ENCODE measurements at regions not wholly inside any gene's neighbourhood (a gene's known extent, or its start where the extent isn't known, plus 50 kb on each side); places are given as distances from the start of the nearest gene placed in this dataset.

- no peak for DNase-seq
Measured at GRCh38 chr2:239710953-239711861, 310.4 kb upstream of the HDAC4 start.

- DNase-seq: no peak
Measured at GRCh38 chr2:239706367-239706766, 305.5 kb upstream of the HDAC4 start.

- DNase-seq: no peak
Measured at GRCh38 chr2:239704737-239705136, 303.9 kb upstream of the HDAC4 start.

- no peak for DNase-seq
Measured at GRCh38 chr2:239703834-239704233, 303.0 kb upstream of the HDAC4 start.

GRCh38 chr2:239700686-239701345 lies 300.0 kb upstream of the HDAC4 start:
- DNase-seq: no peak

GRCh38 chr2:239697399-239698164 lies 296.8 kb upstream of the HDAC4 start:
- no peak for DNase-seq

- no peak for DNase-seq
Measured at GRCh38 chr2:239696559-239697207, 295.9 kb upstream of the HDAC4 start.

- no peak for DNase-seq
Measured at GRCh38 chr2:239695728-239696240, 295.0 kb upstream of the HDAC4 start.

GRCh38 chr2:239695106-239695727 lies 294.4 kb upstream of the HDAC4 start:
- DNase-seq: no peak

- no peak for DNase-seq
Measured at GRCh38 chr2:239694487-239694886, 293.7 kb upstream of the HDAC4 start.

GRCh38 chr2:239693761-239694415 lies 293.1 kb upstream of the HDAC4 start:
- no peak for DNase-seq

GRCh38 chr2:239693330-239693729 lies 292.5 kb upstream of the HDAC4 start:
- DNase-seq: no peak

- no peak for DNase-seq
Measured at GRCh38 chr2:239692919-239693318, 292.1 kb upstream of the HDAC4 start.

GRCh38 chr2:239692362-239692851 lies 291.6 kb upstream of the HDAC4 start:
- DNase-seq: peak; percentile 30

GRCh38 chr2:239691720-239692119 lies 290.9 kb upstream of the HDAC4 start:
- DNase-seq: no peak

GRCh38 chr2:239690651-239691631 lies 290.1 kb upstream of the HDAC4 start:
- DNase-seq: no peak

- no peak for DNase-seq
Measured at GRCh38 chr2:239689985-239690384, 289.2 kb upstream of the HDAC4 start.

- DNase-seq: no peak
Measured at GRCh38 chr2:239689410-239689809, 288.6 kb upstream of the HDAC4 start.

GRCh38 chr2:239688840-239689239 lies 288.0 kb upstream of the HDAC4 start:
- DNase-seq: no peak

Data from right kidney (tissue), 1 donor.